ENCODE measurements at regions not wholly inside any gene's neighbourhood (a gene's known extent, or its start where the extent isn't known, plus 50 kb on each side); places are given as distances from the start of the nearest gene placed in this dataset.

DNA sequence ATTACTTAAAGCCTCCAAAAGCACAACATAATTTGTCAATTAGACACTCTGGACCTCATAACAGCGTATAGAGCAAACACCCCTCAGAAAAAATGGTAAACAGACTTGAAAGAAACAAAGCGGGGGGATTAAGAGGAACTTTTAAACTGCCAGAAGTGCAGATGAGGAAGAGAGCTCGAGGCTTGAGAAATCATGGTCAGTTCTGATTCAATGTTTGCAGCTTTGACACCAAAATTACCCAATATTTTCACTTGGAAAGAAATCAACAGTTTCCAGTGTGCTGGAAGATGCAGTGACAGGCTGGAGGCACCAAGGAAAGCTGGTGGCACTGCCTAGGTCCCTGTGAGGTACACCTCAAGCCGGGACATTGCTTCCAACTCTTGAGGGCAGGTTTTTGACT is 180.9 kb upstream of the TOX3 start:
- no peaks in the 10 kb centered on the region for H3K9me3 ChIP-seq
- H3K27me3 ChIP-seq: peaks cover 6% of the 10 kb centered on the region
- H3K36me3 ChIP-seq: no peaks in the 10 kb centered on the region
- no peak overlapping the region for H3K4me3 ChIP-seq
- DNase-seq: no peak

DNA sequence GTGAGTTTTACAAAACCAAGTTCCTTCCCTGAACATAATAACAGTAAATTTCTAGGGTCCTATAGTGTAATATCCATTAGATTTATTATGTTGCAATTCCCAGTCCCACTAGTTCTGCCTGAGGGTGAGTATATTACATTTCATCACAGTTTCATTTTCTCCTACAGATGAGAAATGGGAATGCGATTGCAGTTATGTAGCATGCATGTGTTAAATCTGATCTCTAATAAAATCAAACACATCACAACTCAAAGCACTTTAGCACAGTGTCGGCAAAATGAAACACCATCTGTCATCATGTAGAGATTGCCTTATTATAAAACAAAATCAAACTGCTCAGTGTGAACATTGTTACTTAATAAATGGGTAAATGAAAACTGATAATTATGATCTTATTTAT is 180.5 kb upstream of the TOX3 start:
- no peaks in the 10 kb centered on the region for H3K9me3 ChIP-seq
- H3K4me3 ChIP-seq: no peak overlapping the region
- H3K27me3 ChIP-seq: peaks cover 6% of the 10 kb centered on the region
- DNase-seq: no peak
- no peaks in the 10 kb centered on the region for H3K36me3 ChIP-seq

DNA sequence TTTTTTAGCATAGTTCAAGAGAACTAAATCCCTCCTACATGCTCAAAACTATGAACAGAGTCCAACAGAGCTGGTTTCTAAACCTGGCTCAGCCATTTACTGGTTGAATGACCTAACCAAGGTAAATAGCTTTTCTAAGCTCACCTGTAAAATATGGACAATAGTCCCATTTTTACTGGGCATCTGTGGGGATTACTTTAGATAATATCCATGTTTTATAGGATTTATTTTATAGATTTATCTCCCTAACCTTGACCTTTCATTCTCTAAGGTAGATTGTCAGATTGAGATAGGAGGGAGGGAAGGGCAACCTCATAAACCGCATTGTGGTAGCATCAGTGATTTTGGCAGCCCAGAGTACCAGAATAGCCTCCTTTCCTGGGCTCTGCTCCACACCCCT is 178.5 kb upstream of the TOX3 start:
- Histone ChIP-seq H3K4me3 (no peak overlapping the region), H3K36me3 (no peaks in the 10 kb centered on the region), H3K27me3 (peaks cover 8% of the 10 kb centered on the region), H3K9me3 (no peaks in the 10 kb centered on the region)
- DNase-seq: no peak

DNA sequence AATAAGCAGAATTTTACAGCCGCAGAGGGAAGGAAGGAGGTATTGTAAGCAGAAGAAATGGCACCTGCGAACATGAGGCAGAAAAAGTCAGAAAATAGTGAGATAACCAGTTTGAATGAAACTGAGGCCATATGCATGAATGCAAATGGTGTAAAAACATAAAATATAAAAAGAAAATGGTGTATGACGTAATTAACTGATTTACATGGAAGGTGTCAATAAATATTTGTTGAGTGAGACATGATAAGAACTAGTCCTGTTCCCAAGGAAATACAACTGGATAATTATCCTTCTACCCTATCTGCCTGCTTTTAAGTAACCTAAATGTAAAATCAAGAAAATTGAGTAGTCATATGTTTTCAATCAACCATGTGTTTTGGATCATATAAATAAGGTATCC is 178.1 kb upstream of the TOX3 start:
- Histone ChIP-seq H3K9me3 (no peaks in the 10 kb centered on the region), H3K4me3 (no peak overlapping the region), H3K36me3 (no peaks in the 10 kb centered on the region), H3K27me3 (peaks cover 8% of the 10 kb centered on the region)
- DNase-seq: no peak

DNA sequence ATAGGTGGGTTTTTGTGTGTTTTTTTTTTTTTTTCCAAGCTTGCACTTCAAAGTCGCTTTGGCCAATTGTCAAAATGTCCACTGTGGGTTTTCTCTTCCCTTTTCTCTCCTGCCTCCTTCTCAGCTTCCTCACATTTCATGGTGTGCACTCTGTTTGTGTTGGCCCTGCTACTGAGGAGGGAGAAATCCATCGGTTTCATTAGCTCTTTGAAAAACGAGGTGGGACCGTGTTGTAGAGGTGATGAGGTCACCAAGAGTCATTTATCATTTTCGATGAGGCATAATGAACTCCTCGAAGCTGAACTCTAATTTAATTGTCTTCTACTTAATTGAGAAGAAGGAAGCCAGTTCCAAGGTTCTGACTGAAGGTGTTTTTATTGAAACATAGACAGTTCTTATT is 174.4 kb upstream of the TOX3 start:
- no peak for DNase-seq
- H3K4me3 ChIP-seq: no peak overlapping the region
- H3K36me3 ChIP-seq: no peaks in the 10 kb centered on the region

GRCh38 chr16:52718046-52718445 is 171.1 kb upstream of the TOX3 start:
- Histone ChIP-seq H3K27me3 (peaks cover 24% of the 10 kb centered on the region), H3K36me3 (no peaks in the 10 kb centered on the region), H3K4me3 (no peak overlapping the region), H3K9me3 (no peaks in the 10 kb centered on the region)
- no peak for DNase-seq

More for the DNA sequence above, 174.4 kb upstream of the TOX3 start:
- Histone ChIP-seq H3K9me3 (no peaks in the 10 kb centered on the region), H3K27me3 (peaks cover 3% of the 10 kb centered on the region)

- no peak overlapping the region for H3K4me3 ChIP-seq
- peaks cover 56% of the 10 kb centered on the region for H3K27me3 ChIP-seq
- H3K9me3 ChIP-seq: no peaks in the 10 kb centered on the region
- no peak for DNase-seq
- H3K36me3 ChIP-seq: no peaks in the 10 kb centered on the region
Measured at GRCh38 chr16:52713740-52714139, 166.8 kb upstream of the TOX3 start.

DNA sequence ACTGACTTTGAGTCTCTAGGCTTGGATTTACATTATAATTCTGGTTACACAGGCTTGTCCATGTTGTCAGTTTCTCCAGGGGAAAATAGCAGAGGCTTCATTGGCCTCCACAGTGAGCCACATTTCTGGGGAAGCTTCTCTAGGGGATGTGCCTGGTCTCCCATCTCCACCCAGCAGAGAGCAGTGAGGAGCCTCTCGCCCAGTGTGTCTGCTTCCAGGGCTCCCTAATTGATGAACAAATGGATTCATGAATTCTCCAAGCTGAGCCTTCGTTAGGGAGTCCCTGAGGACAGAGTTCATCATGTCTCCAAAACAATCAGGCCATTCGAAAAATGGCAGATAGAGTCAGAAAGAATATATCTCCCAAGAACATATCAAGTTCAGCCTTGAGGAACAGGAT is 162.4 kb upstream of the TOX3 start:
- no peaks in the 10 kb centered on the region for H3K36me3 ChIP-seq
- no peak for DNase-seq
- no peaks in the 10 kb centered on the region for H3K9me3 ChIP-seq
- peaks cover 66% of the 10 kb centered on the region for H3K27me3 ChIP-seq
- H3K4me3 ChIP-seq: no peak overlapping the region

DNA sequence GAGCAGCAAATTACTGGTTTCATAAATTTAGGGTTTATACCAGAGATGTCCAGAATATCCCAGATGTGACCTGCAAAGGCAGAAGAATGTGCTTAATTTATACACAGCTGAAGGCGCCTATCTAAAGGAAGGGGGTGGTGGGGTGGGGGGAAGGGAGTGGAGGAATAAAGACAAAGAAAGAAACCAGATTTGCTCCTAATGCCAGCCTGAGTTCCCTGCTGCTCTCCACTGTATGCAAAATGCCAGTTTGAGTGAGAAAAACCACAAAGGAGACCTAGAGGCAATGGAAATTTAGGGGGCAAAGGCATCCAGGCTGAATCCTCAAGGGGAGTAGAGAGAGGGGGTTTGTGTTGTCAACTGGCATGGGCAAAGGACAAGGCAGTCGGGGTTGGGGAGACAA is 161.5 kb upstream of the TOX3 start:
- Histone ChIP-seq H3K36me3 (no peaks in the 10 kb centered on the region), H3K4me3 (no peak overlapping the region), H3K9me3 (no peaks in the 10 kb centered on the region), H3K27me3 (peaks cover 59% of the 10 kb centered on the region)
- no peak for DNase-seq

GRCh38 chr16:52707676-52708337 is 160.9 kb upstream of the TOX3 start:
- H3K36me3 ChIP-seq: no peaks in the 10 kb centered on the region
- no peaks in the 10 kb centered on the region for H3K9me3 ChIP-seq
- H3K4me3 ChIP-seq: no peak overlapping the region
- H3K27me3 ChIP-seq: peaks cover 57% of the 10 kb centered on the region
- no peak for DNase-seq

- peaks cover 37% of the 10 kb centered on the region for H3K27me3 ChIP-seq
- no peak overlapping the region for H3K4me3 ChIP-seq
- no peak for DNase-seq
- H3K36me3 ChIP-seq: no peaks in the 10 kb centered on the region
- H3K9me3 ChIP-seq: no peaks in the 10 kb centered on the region
Measured at GRCh38 chr16:52705122-52705521, 158.2 kb upstream of the TOX3 start.

DNA sequence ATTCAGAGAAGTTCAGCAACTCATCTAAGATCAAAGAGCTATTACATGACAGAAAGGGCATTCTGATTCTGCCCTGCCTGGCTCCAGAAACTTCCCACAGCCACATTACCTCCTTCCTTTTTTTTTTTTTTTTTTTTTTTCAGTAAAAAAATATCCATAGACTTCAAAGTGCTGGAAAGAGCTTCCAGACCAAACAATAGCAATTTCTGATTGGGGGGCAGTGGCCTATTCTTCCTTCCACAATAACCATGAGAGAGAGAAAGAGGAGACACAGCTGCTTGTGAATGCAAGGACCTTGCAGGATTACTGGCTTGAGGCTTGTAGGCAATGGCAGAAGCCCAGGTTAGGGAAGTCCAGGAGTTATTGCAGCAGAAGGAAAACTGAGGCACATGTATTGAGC is 151.0 kb upstream of the TOX3 start:
- H3K4me3 ChIP-seq: no peak overlapping the region
- no peaks in the 10 kb centered on the region; the same call in 1 of the 2 replicates for H3K27me3 ChIP-seq
- no peaks in the 10 kb centered on the region for H3K9me3 ChIP-seq
- no peak for DNase-seq
- H3K36me3 ChIP-seq: no peaks in the 10 kb centered on the region

- no peak overlapping the region for H3K4me3 ChIP-seq
- H3K36me3 ChIP-seq: no peaks in the 10 kb centered on the region
- DNase-seq: no peak
- H3K27me3 ChIP-seq: no peaks in the 10 kb centered on the region; the same call in 1 of the 2 replicates
- peaks cover 2% of the 10 kb centered on the region for H3K9me3 ChIP-seq
Measured at GRCh38 chr16:52696126-52696525, 149.2 kb upstream of the TOX3 start.

- Histone ChIP-seq H3K4me3 (no peak overlapping the region), H3K36me3 (no peaks in the 10 kb centered on the region), H3K9me3 (peaks cover 10% of the 10 kb centered on the region), H3K27me3 (no peaks in the 10 kb centered on the region)
- DNase-seq: no peak
Measured at GRCh38 chr16:52690468-52690867, 143.5 kb upstream of the TOX3 start.

DNA sequence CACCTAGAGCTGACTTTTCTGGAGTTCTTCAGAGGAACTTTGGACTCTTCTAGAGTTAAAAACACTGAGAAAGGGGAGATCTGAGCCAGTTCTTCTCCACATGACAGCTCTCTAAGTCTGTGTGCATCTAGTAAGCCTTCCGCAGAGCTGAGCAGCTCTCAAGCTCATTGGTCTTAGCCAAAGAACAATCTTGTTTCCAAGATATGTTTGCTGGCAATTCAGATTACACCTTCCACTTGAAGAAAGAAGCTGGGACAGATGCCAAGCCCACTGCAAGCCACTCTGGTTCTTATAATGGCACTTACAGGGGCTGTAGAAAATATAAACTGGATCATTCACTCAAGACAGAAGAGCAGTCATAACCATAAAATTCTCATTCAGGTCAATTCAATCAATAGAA is 134.1 kb upstream of the TOX3 start:
- Histone ChIP-seq H3K9me3 (no peaks in the 10 kb centered on the region), H3K4me3 (no peak overlapping the region), H3K36me3 (no peaks in the 10 kb centered on the region), H3K27me3 (no peaks in the 10 kb centered on the region)
- DNase-seq: no peak

DNA sequence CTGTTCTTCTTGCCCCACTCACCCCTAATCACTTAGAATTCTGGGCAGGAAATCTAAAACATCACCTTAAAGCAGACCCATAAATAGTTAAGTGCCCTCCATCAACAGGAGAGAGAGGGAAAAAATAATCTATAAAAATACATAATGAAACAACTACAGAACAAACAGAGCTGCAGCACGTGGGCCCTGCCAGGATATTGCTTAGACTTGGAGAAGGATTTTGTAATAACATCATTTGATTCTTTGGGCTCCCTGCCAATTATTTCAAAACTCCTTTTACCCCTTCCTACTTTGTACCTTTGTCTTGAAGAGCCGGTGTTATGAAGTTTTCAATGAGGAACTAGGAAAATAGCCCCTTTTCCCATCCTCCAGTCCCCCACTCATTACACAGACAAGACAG is 130.6 kb upstream of the TOX3 start:
- no peak for DNase-seq
- Histone ChIP-seq H3K9me3 (no peaks in the 10 kb centered on the region), H3K36me3 (no peaks in the 10 kb centered on the region), H3K4me3 (no peak overlapping the region), H3K27me3 (no peaks in the 10 kb centered on the region)

- no peak for DNase-seq
- H3K4me3 ChIP-seq: no peak overlapping the region
- H3K9me3 ChIP-seq: no peaks in the 10 kb centered on the region
- H3K27me3 ChIP-seq: no peaks in the 10 kb centered on the region
- H3K36me3 ChIP-seq: no peaks in the 10 kb centered on the region
Measured at GRCh38 chr16:52676959-52677358, 130.0 kb upstream of the TOX3 start.

DNA sequence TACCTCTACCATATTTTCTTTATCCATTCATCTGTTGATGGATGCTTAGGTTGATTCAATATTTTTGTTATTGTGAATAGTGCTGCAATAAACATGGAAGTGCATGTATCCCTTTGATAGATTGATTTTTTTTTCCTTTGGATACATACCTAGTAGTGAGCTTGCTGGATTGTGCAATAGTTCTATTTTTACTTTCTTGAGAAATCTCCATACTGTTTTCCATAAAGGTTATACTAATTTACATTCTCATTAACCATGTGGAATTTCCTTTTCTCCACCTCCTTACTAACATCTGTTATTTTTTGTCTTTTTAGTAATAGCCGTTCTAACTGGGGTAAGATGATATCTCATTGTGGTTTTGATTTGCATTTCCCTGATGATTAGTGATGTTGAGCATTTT is 124.6 kb upstream of the TOX3 start:
- DNase-seq: no peak
- H3K27me3 ChIP-seq: 0 out of 2 replicates have a peak, but pooled peaks cover 2% of the 10 kb centered on the region
- no peaks in the 10 kb centered on the region for H3K36me3 ChIP-seq
- H3K4me3 ChIP-seq: no peak overlapping the region
- H3K9me3 ChIP-seq: no peaks in the 10 kb centered on the region

GRCh38 chr16:52657924-52658323 is 111.0 kb upstream of the TOX3 start:
- Histone ChIP-seq H3K27me3 (no peaks in the 10 kb centered on the region; the same call in 1 of the 2 replicates), H3K9me3 (peaks cover 7% of the 10 kb centered on the region; the same call in 1 of the 2 replicates), H3K36me3 (no peaks in the 10 kb centered on the region), H3K4me3 (no peak overlapping the region)
- no peak for DNase-seq
